ENCODE measurements at regions not wholly inside any gene's neighbourhood (a gene's known extent, or its start where the extent isn't known, plus 50 kb on each side); places are given as distances from the start of the nearest gene placed in this dataset.

DNA sequence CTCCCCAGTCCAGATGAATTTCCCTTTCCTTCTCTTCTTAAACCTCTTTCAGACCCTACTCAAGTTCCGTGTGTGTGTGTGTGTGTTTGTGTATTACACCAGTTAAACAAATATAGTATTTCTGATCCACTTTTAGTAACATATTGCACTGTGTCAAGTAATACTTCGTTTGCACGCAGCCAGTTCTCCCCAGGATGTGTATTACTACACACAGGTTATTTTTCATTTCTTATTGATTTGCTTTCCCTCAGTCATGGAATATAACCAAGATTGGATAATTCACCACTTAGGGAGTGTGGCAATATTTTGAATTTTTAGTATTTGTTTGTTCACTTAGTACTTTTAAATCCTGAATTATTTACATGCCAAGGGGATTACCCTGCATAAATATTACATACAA, 667.0 kb downstream of the NR2F2 start:
- TF ChIP-seq, protein P1, sequence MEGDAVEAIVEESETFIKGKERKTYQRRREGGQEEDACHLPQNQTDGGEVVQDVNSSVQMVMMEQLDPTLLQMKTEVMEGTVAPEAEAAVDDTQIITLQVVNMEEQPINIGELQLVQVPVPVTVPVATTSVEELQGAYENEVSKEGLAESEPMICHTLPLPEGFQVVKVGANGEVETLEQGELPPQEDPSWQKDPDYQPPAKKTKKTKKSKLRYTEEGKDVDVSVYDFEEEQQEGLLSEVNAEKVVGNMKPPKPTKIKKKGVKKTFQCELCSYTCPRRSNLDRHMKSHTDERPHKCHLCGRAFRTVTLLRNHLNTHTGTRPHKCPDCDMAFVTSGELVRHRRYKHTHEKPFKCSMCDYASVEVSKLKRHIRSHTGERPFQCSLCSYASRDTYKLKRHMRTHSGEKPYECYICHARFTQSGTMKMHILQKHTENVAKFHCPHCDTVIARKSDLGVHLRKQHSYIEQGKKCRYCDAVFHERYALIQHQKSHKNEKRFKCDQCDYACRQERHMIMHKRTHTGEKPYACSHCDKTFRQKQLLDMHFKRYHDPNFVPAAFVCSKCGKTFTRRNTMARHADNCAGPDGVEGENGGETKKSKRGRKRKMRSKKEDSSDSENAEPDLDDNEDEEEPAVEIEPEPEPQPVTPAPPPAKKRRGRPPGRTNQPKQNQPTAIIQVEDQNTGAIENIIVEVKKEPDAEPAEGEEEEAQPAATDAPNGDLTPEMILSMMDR (IDR thresholded peaks at IDR 0.05; ENCODE audit: low read depth, low read length): no peak
- no peak for TF ChIP-seq EZH2phosphoT487 (IDR thresholded peaks at IDR 0.05; ENCODE audit: low read depth)

Measured in OCI-LY3 (cell line).